22Rv1 (cell line): ENCODE measurements at regions not wholly inside any gene's neighbourhood (a gene's known extent, or its start where the extent isn't known, plus 50 kb on each side); places are given as distances from the start of the nearest gene placed in this dataset.
"Not testable (repeated sequence)": the region's sequence is repeated elsewhere in the genome, so short reads cannot be mapped to it uniquely, and the experiment has no call there.

ENCODE experiments used
- H3K27ac ChIP-seq: fragments of 450-650 bp; 2 replicates; pipeline ENCODE4 v1.5.1; 2017
- CTCF ChIP-seq: fragments of 450-650 bp; IDR thresholded peaks from 2 replicates; pipeline ENCODE4 v1.5.1; 2017; ENCODE audit warnings: mild to moderate bottlenecking
- ZFX ChIP-seq: fragments of 450-650 bp; IDR thresholded peaks from 2 replicates; pipeline ENCODE4 v1.6.1; 2017; ENCODE audit warnings: antibody characterized with exemption, borderline replicate concordance

- no peak for TF ChIP-seq ZFX
- TF ChIP-seq CTCF, result no peak
- no peak overlapping the region for H3K27ac ChIP-seq
Observed at GRCh38 chr11:38680166-38680565, 2082.1 kb upstream of the RAG2 start.

GRCh38 chr11:38672445-38672844 lies 2074.4 kb upstream of the RAG2 start:
- no peak overlapping the region for H3K27ac ChIP-seq
- no peak for TF ChIP-seq ZFX
- no peak for TF ChIP-seq CTCF

- TF ChIP-seq ZFX (no peak), CTCF (no peak)
- H3K27ac ChIP-seq, result no peak overlapping the region
Observed at GRCh38 chr11:38667359-38667758, 2069.3 kb upstream of the RAG2 start.

GRCh38 chr11:38648604-38649003 lies 2050.6 kb upstream of the RAG2 start:
- TF ChIP-seq ZFX, result no peak
- no peak for TF ChIP-seq CTCF
- no peak overlapping the region for H3K27ac ChIP-seq

- no peak overlapping the region for H3K27ac ChIP-seq
- TF ChIP-seq ZFX (no peak), CTCF (no peak)
Observed at GRCh38 chr11:38646382-38646781, 2048.3 kb upstream of the RAG2 start.

GRCh38 chr11:38640854-38641253 lies 2042.8 kb upstream of the RAG2 start:
- H3K27ac ChIP-seq, result no peak overlapping the region
- TF ChIP-seq CTCF (no peak), ZFX (no peak)

- TF ChIP-seq ZFX, result no peak
- TF ChIP-seq CTCF, result no peak
- no peak overlapping the region for H3K27ac ChIP-seq
Observed at GRCh38 chr11:38612701-38613100, 2014.7 kb upstream of the RAG2 start.

- H3K27ac ChIP-seq, result not testable (repeated sequence)
Observed at GRCh38 chr11:38601371-38601770, 2003.3 kb upstream of the RAG2 start.
